ENCODE measurements at regions not wholly inside any gene's neighbourhood (a gene's known extent, or its start where the extent isn't known, plus 50 kb on each side); places are given as distances from the start of the nearest gene placed in this dataset.

- H3K27me3 ChIP-seq (ENCODE audit: control insufficient read depth in 1 of 2, insufficient read depth in 1 of 2, low read length in 2 of 2) = no peaks in the 10 kb centered on the region
- H3K18ac ChIP-seq (ENCODE audit: low read depth in 1 of 2, low read length in 2 of 2) = no peak overlapping the region
- no peak overlapping the region for H2BK12ac ChIP-seq (ENCODE audit: low read length in 2 of 2)
- no peak overlapping the region for H3K27ac ChIP-seq (ENCODE audit: low read length, poor library complexity, severe bottlenecking)
- WGBS = 92% methylated on average over 2 of the region's 2 CpGs
- no peaks in the 10 kb centered on the region for H3K4me1 ChIP-seq (ENCODE audit: control insufficient read depth, insufficient read depth, low read depth, low read length)
- H3K23ac ChIP-seq (ENCODE audit: low read length in 2 of 2) = no peak overlapping the region
- H3K14ac ChIP-seq (ENCODE audit: low read length in 2 of 2) = no peak overlapping the region
- no peaks in the 10 kb centered on the region for H3K36me3 ChIP-seq (ENCODE audit: control insufficient read depth in 1 of 2, insufficient read depth in 2 of 2, low read depth in 1 of 2, low read length in 2 of 2)
- no peak overlapping the region for H4K91ac ChIP-seq (ENCODE audit: low read length)
- no peak overlapping the region for H4K8ac ChIP-seq (ENCODE audit: low read length)
- DNase-seq = no peak
- H3K9ac ChIP-seq (ENCODE audit: low read length) = no peak overlapping the region
- H3K4me3 ChIP-seq (ENCODE audit: insufficient read depth in 1 of 2, low read depth in 1 of 2, low read length in 2 of 2) = no peak overlapping the region
- no peak overlapping the region for H2AFZ ChIP-seq (ENCODE audit: low read depth, low read length)
- H2AK5ac ChIP-seq (ENCODE audit: low read length, severe bottlenecking) = no peak overlapping the region
- no peak overlapping the region for H3K4ac ChIP-seq (ENCODE audit: low read depth in 1 of 2, low read length in 2 of 2)
- no peaks in the 10 kb centered on the region for H3K9me3 ChIP-seq (ENCODE audit: control insufficient read depth, low read length)
- H3K79me1 ChIP-seq (replicated peaks; ENCODE audit: low read length, poor library complexity, severe bottlenecking) = no peaks in the 10 kb centered on the region
- H2BK15ac ChIP-seq (ENCODE audit: low read depth, poor library complexity, severe bottlenecking) = no peak overlapping the region
- no peak overlapping the region for H3K4me2 ChIP-seq (ENCODE audit: low read length, poor library complexity, severe bottlenecking)
- H2BK5ac ChIP-seq (ENCODE audit: low read depth, low read length, poor library complexity, severe bottlenecking) = no peak overlapping the region
- H2BK120ac ChIP-seq (ENCODE audit: low read depth, low read length) = no peak overlapping the region
Measured at GRCh38 chr3:164577667-164578210, 500.6 kb downstream of the SI start.

- Histone ChIP-seq H2AK5ac (ENCODE audit: low read length, severe bottlenecking) (no peak overlapping the region), H2BK15ac (ENCODE audit: low read depth, poor library complexity, severe bottlenecking) (no peak overlapping the region), H3K14ac (ENCODE audit: low read length in 2 of 2) (no peak overlapping the region), H2BK12ac (ENCODE audit: low read length in 2 of 2) (no peak overlapping the region), H3K9me3 (ENCODE audit: control insufficient read depth, low read length) (no peaks in the 10 kb centered on the region), H3K27ac (ENCODE audit: low read length, poor library complexity, severe bottlenecking) (no peak overlapping the region), H3K27me3 (ENCODE audit: control insufficient read depth in 1 of 2, insufficient read depth in 1 of 2, low read length in 2 of 2) (no peaks in the 10 kb centered on the region), H2AFZ (ENCODE audit: low read depth, low read length) (no peak overlapping the region), H3K18ac (ENCODE audit: low read depth in 1 of 2, low read length in 2 of 2) (no peak overlapping the region), H3K4me3 (ENCODE audit: insufficient read depth in 1 of 2, low read depth in 1 of 2, low read length in 2 of 2) (no peak overlapping the region), H3K79me1 (replicated peaks; ENCODE audit: low read length, poor library complexity, severe bottlenecking) (no peaks in the 10 kb centered on the region), H4K91ac (ENCODE audit: low read length) (no peak overlapping the region), H3K4me1 (ENCODE audit: control insufficient read depth, insufficient read depth, low read depth, low read length) (no peaks in the 10 kb centered on the region), H2BK120ac (ENCODE audit: low read depth, low read length) (no peak overlapping the region), H3K23ac (ENCODE audit: low read length in 2 of 2) (no peak overlapping the region), H3K4ac (ENCODE audit: low read depth in 1 of 2, low read length in 2 of 2) (no peak overlapping the region), H3K4me2 (ENCODE audit: low read length, poor library complexity, severe bottlenecking) (no peak overlapping the region), H3K9ac (ENCODE audit: low read length) (no peak overlapping the region), H2BK5ac (ENCODE audit: low read depth, low read length, poor library complexity, severe bottlenecking) (no peak overlapping the region), H3K36me3 (ENCODE audit: control insufficient read depth in 1 of 2, insufficient read depth in 2 of 2, low read depth in 1 of 2, low read length in 2 of 2) (no peaks in the 10 kb centered on the region), H4K8ac (ENCODE audit: low read length) (no peak overlapping the region)
- 91% methylated on average over 4 of the region's 4 CpGs for WGBS
- DNase-seq = no peak
Measured at GRCh38 chr3:164572436-164572835, 505.9 kb downstream of the SI start.

- no peak overlapping the region for H3K27ac ChIP-seq (ENCODE audit: low read length, poor library complexity, severe bottlenecking)
- H4K8ac ChIP-seq (ENCODE audit: low read length) = no peak overlapping the region
- no peak overlapping the region for H3K9ac ChIP-seq (ENCODE audit: low read length)
- no peak overlapping the region for H2AFZ ChIP-seq (ENCODE audit: low read depth, low read length)
- no peaks in the 10 kb centered on the region for H3K27me3 ChIP-seq (ENCODE audit: control insufficient read depth in 1 of 2, insufficient read depth in 1 of 2, low read length in 2 of 2)
- no peak overlapping the region for H3K18ac ChIP-seq (ENCODE audit: low read depth in 1 of 2, low read length in 2 of 2)
- H3K14ac ChIP-seq (ENCODE audit: low read length in 2 of 2) = no peak overlapping the region
- H3K79me1 ChIP-seq (replicated peaks; ENCODE audit: low read length, poor library complexity, severe bottlenecking) = no peaks in the 10 kb centered on the region
- H2AK5ac ChIP-seq (ENCODE audit: low read length, severe bottlenecking) = no peak overlapping the region
- H3K4ac ChIP-seq (ENCODE audit: low read depth in 1 of 2, low read length in 2 of 2) = no peak overlapping the region
- H3K36me3 ChIP-seq (ENCODE audit: control insufficient read depth in 1 of 2, insufficient read depth in 2 of 2, low read depth in 1 of 2, low read length in 2 of 2) = no peaks in the 10 kb centered on the region
- H3K4me2 ChIP-seq (ENCODE audit: low read length, poor library complexity, severe bottlenecking) = no peak overlapping the region
- H3K23ac ChIP-seq (ENCODE audit: low read length in 2 of 2) = no peak overlapping the region
- no peak overlapping the region for H4K91ac ChIP-seq (ENCODE audit: low read length)
- H2BK5ac ChIP-seq (ENCODE audit: low read depth, low read length, poor library complexity, severe bottlenecking) = no peak overlapping the region
- no peaks in the 10 kb centered on the region for H3K4me1 ChIP-seq (ENCODE audit: control insufficient read depth, insufficient read depth, low read depth, low read length)
- no peak overlapping the region for H2BK12ac ChIP-seq (ENCODE audit: low read length in 2 of 2)
- peak; percentile 4 for DNase-seq
- H2BK15ac ChIP-seq (ENCODE audit: low read depth, poor library complexity, severe bottlenecking) = no peak overlapping the region
- no peaks in the 10 kb centered on the region for H3K9me3 ChIP-seq (ENCODE audit: control insufficient read depth, low read length)
- H2BK120ac ChIP-seq (ENCODE audit: low read depth, low read length) = no peak overlapping the region
- no peak overlapping the region for H3K4me3 ChIP-seq (ENCODE audit: insufficient read depth in 1 of 2, low read depth in 1 of 2, low read length in 2 of 2)
Measured at GRCh38 chr3:164550857-164551256, 527.4 kb downstream of the SI start.

- DNase-seq = no peak
- Histone ChIP-seq H3K18ac (ENCODE audit: low read depth in 1 of 2, low read length in 2 of 2) (no peak overlapping the region), H3K4me2 (ENCODE audit: low read length, poor library complexity, severe bottlenecking) (no peak overlapping the region), H3K14ac (ENCODE audit: low read length in 2 of 2) (no peak overlapping the region), H4K91ac (ENCODE audit: low read length) (no peak overlapping the region), H3K23ac (ENCODE audit: low read length in 2 of 2) (no peak overlapping the region), H3K4ac (ENCODE audit: low read depth in 1 of 2, low read length in 2 of 2) (no peak overlapping the region), H2AFZ (ENCODE audit: low read depth, low read length) (no peak overlapping the region), H3K9me3 (ENCODE audit: control insufficient read depth, low read length) (no peaks in the 10 kb centered on the region), H3K27me3 (ENCODE audit: control insufficient read depth in 1 of 2, insufficient read depth in 1 of 2, low read length in 2 of 2) (no peaks in the 10 kb centered on the region), H3K4me1 (ENCODE audit: control insufficient read depth, insufficient read depth, low read depth, low read length) (no peaks in the 10 kb centered on the region), H3K4me3 (ENCODE audit: insufficient read depth in 1 of 2, low read depth in 1 of 2, low read length in 2 of 2) (no peak overlapping the region), H2BK15ac (ENCODE audit: low read depth, poor library complexity, severe bottlenecking) (no peak overlapping the region), H2BK12ac (ENCODE audit: low read length in 2 of 2) (no peak overlapping the region), H4K8ac (ENCODE audit: low read length) (no peak overlapping the region), H3K79me1 (replicated peaks; ENCODE audit: low read length, poor library complexity, severe bottlenecking) (no peaks in the 10 kb centered on the region), H3K27ac (ENCODE audit: low read length, poor library complexity, severe bottlenecking) (no peak overlapping the region), H3K9ac (ENCODE audit: low read length) (no peak overlapping the region), H2BK120ac (ENCODE audit: low read depth, low read length) (no peak overlapping the region), H3K36me3 (ENCODE audit: control insufficient read depth in 1 of 2, insufficient read depth in 2 of 2, low read depth in 1 of 2, low read length in 2 of 2) (no peaks in the 10 kb centered on the region), H2AK5ac (ENCODE audit: low read length, severe bottlenecking) (no peak overlapping the region), H2BK5ac (ENCODE audit: low read depth, low read length, poor library complexity, severe bottlenecking) (no peak overlapping the region)
- 85% methylated on average over 2 of the region's 2 CpGs for WGBS
Measured at GRCh38 chr3:164539215-164539614, 539.1 kb downstream of the SI start.

Measured in mesenchymal stem cell (in vitro differentiated cells and primary cell).